Osteocyte (in vitro differentiated cells): ENCODE measurements at regions not wholly inside any gene's neighbourhood (a gene's known extent, or its start where the extent isn't known, plus 50 kb on each side); places are given as distances from the start of the nearest gene placed in this dataset.

Experiments
- DNase-seq: peaks from one replicate; pipeline ENCODE4 v3.0.0; 2021; ENCODE audit warnings: mixed read lengths; ENCODE audit not compliant: unreplicated experiment; ENCODE audit errors: extremely low spot score
- H3K27ac Mint-ChIP-seq: one replicate; pipeline ENCODE4 v1.8.0; 2021; ENCODE audit warnings: mild to moderate bottlenecking, mixed read lengths; ENCODE audit not compliant: unreplicated experiment
- H3K27me3 Mint-ChIP-seq: one replicate; pipeline ENCODE4 v1.8.0; 2021; ENCODE audit warnings: mixed read lengths; ENCODE audit not compliant: unreplicated experiment
- H3K36me3 Mint-ChIP-seq: one replicate; pipeline ENCODE4 v1.8.0; 2021; ENCODE audit warnings: mixed read lengths; ENCODE audit not compliant: unreplicated experiment
- H3K4me1 Mint-ChIP-seq: one replicate; pipeline ENCODE4 v1.8.0; 2021; ENCODE audit warnings: mixed read lengths; ENCODE audit not compliant: unreplicated experiment
- H3K4me3 Mint-ChIP-seq: one replicate; pipeline ENCODE4 v1.8.0; 2021; ENCODE audit warnings: mild to moderate bottlenecking, moderate library complexity, mixed read lengths; ENCODE audit not compliant: unreplicated experiment
- H3K9me3 Mint-ChIP-seq: one replicate; pipeline ENCODE4 v1.8.0; 2021; ENCODE audit warnings: mixed read lengths; ENCODE audit not compliant: unreplicated experiment
- TF ChIP-seq, protein P1 (sequence below): fragments of 200-600 bp; sonication (generic); IDR thresholded peaks from 2 replicates; pipeline ENCODE4 v1.5.0; 2021; ENCODE audit warnings: antibody characterized with exemption, mild to moderate bottlenecking, moderate library complexity

DNA sequence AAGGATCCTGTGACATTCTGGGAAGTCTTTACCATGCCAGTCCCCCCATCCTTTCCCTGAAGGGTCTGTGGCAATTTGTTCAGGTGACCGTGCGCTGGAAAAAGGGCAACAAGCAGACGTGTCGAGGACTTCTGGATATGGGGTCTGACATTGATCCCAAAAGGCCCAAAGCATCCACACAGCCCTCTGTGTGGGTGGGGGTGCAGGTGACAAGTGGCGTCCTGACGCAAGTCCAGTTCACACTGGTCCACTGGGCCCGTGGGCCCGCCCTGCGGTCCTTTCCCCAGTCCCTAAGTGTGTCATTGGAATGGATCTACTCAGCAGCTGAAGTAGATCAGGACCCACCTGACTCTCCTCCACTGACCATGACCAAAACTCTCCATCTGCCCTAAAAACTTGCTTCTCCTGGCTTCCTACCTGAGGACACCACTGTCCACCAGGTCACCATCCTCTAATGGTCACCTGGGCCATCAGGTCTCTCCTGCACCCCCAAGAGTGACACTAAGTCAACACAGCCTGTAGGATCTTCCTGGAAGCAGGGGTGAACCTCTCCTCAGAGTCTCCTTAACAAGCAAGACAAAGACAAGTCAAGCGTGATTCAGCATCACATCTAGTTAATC is 85.6 kb upstream of the SLC66A3 start:
- Mint-ChIP-seq H3K9me3 (no peaks in the 10 kb centered on the region), H3K36me3 (no peaks in the 10 kb centered on the region), H3K27me3 (peaks cover 16% of the 10 kb centered on the region), H3K4me3 (no peak overlapping the region), H3K27ac (no peak overlapping the region), H3K4me1 (no peaks in the 10 kb centered on the region)
- TF ChIP-seq, protein P1, sequence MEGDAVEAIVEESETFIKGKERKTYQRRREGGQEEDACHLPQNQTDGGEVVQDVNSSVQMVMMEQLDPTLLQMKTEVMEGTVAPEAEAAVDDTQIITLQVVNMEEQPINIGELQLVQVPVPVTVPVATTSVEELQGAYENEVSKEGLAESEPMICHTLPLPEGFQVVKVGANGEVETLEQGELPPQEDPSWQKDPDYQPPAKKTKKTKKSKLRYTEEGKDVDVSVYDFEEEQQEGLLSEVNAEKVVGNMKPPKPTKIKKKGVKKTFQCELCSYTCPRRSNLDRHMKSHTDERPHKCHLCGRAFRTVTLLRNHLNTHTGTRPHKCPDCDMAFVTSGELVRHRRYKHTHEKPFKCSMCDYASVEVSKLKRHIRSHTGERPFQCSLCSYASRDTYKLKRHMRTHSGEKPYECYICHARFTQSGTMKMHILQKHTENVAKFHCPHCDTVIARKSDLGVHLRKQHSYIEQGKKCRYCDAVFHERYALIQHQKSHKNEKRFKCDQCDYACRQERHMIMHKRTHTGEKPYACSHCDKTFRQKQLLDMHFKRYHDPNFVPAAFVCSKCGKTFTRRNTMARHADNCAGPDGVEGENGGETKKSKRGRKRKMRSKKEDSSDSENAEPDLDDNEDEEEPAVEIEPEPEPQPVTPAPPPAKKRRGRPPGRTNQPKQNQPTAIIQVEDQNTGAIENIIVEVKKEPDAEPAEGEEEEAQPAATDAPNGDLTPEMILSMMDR = no peak
- peak; percentile 62 for DNase-seq

DNA sequence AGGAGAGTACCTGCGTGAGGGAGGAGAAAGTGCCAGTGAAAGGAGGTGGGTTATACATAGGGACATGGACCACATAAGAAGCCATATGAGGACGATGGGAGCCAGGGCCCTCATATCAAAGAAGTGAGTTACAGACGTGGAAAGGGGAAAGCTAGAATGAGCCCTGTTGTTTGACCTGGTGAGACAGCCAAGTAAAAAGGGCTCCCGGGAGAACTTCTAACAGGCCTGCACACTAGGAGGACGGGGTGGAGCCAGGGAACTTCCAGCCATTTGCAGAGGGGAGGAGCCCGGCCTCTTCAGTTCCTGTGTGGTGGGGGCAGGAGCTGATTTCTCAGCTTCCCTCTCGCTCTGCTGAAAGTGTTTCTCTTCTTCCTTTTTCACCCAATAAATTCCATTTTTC is 84.1 kb upstream of the SLC66A3 start:
- peaks cover 3% of the 10 kb centered on the region for H3K27me3 Mint-ChIP-seq
- no peak overlapping the region for H3K4me3 Mint-ChIP-seq
- peak; percentile 71 for DNase-seq
- H3K27ac Mint-ChIP-seq = no peak overlapping the region
- no peaks in the 10 kb centered on the region for H3K36me3 Mint-ChIP-seq
- no peaks in the 10 kb centered on the region for H3K9me3 Mint-ChIP-seq
- TF ChIP-seq, protein P1 = no peak
- H3K4me1 Mint-ChIP-seq = no peaks in the 10 kb centered on the region

DNA sequence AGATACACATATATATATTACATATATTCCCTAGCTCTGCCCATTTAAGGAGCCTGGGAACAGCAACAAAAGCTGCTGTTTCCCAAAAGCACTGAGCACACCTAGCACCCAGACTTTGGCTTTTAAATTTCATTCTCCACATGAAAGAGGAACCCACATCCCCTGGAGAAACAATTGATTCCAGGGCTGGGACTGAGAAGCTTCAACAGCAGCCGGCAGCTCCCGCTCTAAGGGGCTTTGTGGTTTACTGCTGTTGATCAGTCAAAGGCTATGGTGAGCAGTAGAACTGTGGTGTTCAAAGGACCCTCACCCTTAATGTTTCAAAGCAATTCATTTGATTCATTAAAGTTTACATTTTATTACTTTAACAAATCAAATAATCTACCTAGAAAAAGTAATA is 83.3 kb upstream of the SLC66A3 start:
- H3K27me3 Mint-ChIP-seq = peaks cover 1% of the 10 kb centered on the region
- no peaks in the 10 kb centered on the region for H3K36me3 Mint-ChIP-seq
- no peak for DNase-seq
- H3K9me3 Mint-ChIP-seq = no peaks in the 10 kb centered on the region
- H3K27ac Mint-ChIP-seq = no peak overlapping the region
- TF ChIP-seq, protein P1 = no peak
- H3K4me1 Mint-ChIP-seq = no peaks in the 10 kb centered on the region
- no peak overlapping the region for H3K4me3 Mint-ChIP-seq

DNA sequence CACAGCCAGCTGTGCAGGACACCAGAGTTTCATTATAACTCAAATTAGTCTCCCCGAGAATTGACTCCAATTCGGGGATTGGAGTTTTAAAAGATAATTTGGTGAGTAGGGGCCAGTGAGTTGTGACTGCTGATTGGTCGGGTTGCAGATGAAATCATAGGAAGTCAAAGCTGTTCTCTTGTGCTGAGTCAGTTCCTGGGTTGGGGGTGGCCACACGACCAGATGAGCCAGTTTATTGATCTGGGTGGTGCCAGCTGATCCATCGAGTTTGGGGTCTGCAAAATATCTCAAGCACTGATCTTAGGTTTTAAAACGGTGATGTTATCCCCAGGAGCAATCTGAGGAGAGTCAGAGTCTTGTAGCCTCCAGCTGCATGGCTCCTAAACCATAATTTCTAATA is 82.7 kb upstream of the SLC66A3 start:
- Mint-ChIP-seq H3K27ac (no peak overlapping the region), H3K27me3 (peaks cover 3% of the 10 kb centered on the region), H3K9me3 (no peaks in the 10 kb centered on the region), H3K36me3 (no peaks in the 10 kb centered on the region), H3K4me3 (no peak overlapping the region), H3K4me1 (no peaks in the 10 kb centered on the region)
- DNase-seq = no peak
- TF ChIP-seq, protein P1 = no peak

DNA sequence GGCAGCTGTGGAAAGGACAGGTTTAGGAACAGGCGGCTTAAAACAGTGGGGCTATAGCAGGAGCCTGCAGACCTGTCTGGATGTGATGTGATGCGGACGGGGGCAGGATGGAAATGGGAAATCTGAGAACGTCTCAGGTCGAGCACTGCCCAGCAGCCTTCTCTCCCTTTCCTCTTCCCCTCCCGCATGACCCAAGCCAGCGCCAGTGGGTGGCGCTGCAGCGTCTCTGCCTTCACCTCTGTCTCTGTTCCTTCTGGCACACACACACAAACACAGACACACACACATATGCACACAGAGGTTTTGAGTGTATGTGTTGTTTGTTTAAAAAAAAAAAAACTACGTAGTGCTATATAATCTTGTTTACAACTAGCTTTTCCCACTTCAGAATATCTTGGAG is 82.0 kb upstream of the SLC66A3 start:
- H3K27ac Mint-ChIP-seq = no peak overlapping the region
- no peaks in the 10 kb centered on the region for H3K9me3 Mint-ChIP-seq
- TF ChIP-seq, protein P1 = peak; percentile 42
- H3K4me1 Mint-ChIP-seq = no peaks in the 10 kb centered on the region
- peak; percentile 77 for DNase-seq
- H3K4me3 Mint-ChIP-seq = no peak overlapping the region
- peaks cover 3% of the 10 kb centered on the region for H3K27me3 Mint-ChIP-seq
- H3K36me3 Mint-ChIP-seq = no peaks in the 10 kb centered on the region
